ENCODE measurements at regions not wholly inside any gene's neighbourhood (a gene's known extent, or its start where the extent isn't known, plus 50 kb on each side); places are given as distances from the start of the nearest gene placed in this dataset.

- DNase-seq, result no peak
- TF ChIP-seq CTCF (IDR thresholded peaks at IDR 0.05), result no peak
- no peak overlapping the region for H3K4me3 ChIP-seq
- no peaks in the 10 kb centered on the region for H3K9me3 ChIP-seq
- no peak overlapping the region for H3K27ac ChIP-seq
- intact Hi-C loops (cut with DNase I), result no loop called here
- no peaks in the 10 kb centered on the region for H3K27me3 ChIP-seq
- no peak for ATAC-seq
- no peaks in the 10 kb centered on the region for H3K36me3 ChIP-seq
- H3K4me1 ChIP-seq, result no peaks in the 10 kb centered on the region
These were observed 686.8 kb downstream of the KCTD16 start for GRCh38 chr5:144857454-144857853.

GRCh38 chr5:144844086-144844485 lies 673.4 kb downstream of the KCTD16 start:
- Histone ChIP-seq H3K9me3 (peaks cover 0 to 8% of the 10 kb centered on the region in 2 donors), H3K27ac (no peak overlapping the region), H3K36me3 (no peaks in the 10 kb centered on the region), H3K4me3 (no peak overlapping the region), H3K4me1 (no peaks in the 10 kb centered on the region), H3K27me3 (no peaks in the 10 kb centered on the region)
- TF ChIP-seq CTCF (IDR thresholded peaks at IDR 0.05), result no peak
- DNase-seq, result no peak
- ATAC-seq, result no peak
- intact Hi-C loops (cut with DNase I), result no loop called here

GRCh38 chr5:144832416-144832815 lies 661.7 kb downstream of the KCTD16 start:
- no peak for DNase-seq
- H3K27me3 ChIP-seq, result no peaks in the 10 kb centered on the region
- no peak for TF ChIP-seq CTCF (IDR thresholded peaks at IDR 0.05)

GRCh38 chr5:144831650-144832049 lies 661.0 kb downstream of the KCTD16 start:
- DNase-seq, result no peak
- H3K9me3 ChIP-seq, result peaks cover 0 to 3% of the 10 kb centered on the region in 2 donors
- no peaks in the 10 kb centered on the region for H3K4me1 ChIP-seq
- intact Hi-C loops (cut with DNase I), result no loop called here
- H3K27me3 ChIP-seq, result no peaks in the 10 kb centered on the region
- no peak for TF ChIP-seq CTCF (IDR thresholded peaks at IDR 0.05)
- H3K36me3 ChIP-seq, result no peaks in the 10 kb centered on the region
- H3K27ac ChIP-seq, result no peak overlapping the region
- ATAC-seq, result no peak
- H3K4me3 ChIP-seq, result no peak overlapping the region

More at GRCh38 chr5:144832416-144832815, 661.7 kb downstream of the KCTD16 start:
- Histone ChIP-seq H3K27ac (no peak overlapping the region), H3K4me1 (no peaks in the 10 kb centered on the region), H3K4me3 (no peak overlapping the region), H3K9me3 (no peaks in the 10 kb centered on the region), H3K36me3 (no peaks in the 10 kb centered on the region)
- intact Hi-C loops (cut with DNase I), result no loop called here
- no peak for ATAC-seq

- no peak for DNase-seq
- no peak overlapping the region for H3K27ac ChIP-seq
- intact Hi-C loops (cut with DNase I), result no loop called here
- no peak for TF ChIP-seq CTCF (IDR thresholded peaks at IDR 0.05)
- no peak overlapping the region for H3K4me3 ChIP-seq
- H3K27me3 ChIP-seq, result no peaks in the 10 kb centered on the region
- no peaks in the 10 kb centered on the region for H3K4me1 ChIP-seq
- ATAC-seq, result no peak
- H3K9me3 ChIP-seq, result peaks cover 0 to 8% of the 10 kb centered on the region in 2 donors
- H3K36me3 ChIP-seq, result no peaks in the 10 kb centered on the region
These were observed 651.8 kb downstream of the KCTD16 start for GRCh38 chr5:144822503-144822902.

All from left lung (tissue), 4 donors.